ENCODE measurements at regions not wholly inside any gene's neighbourhood (a gene's known extent, or its start where the extent isn't known, plus 50 kb on each side); places are given as distances from the start of the nearest gene placed in this dataset.

DNA sequence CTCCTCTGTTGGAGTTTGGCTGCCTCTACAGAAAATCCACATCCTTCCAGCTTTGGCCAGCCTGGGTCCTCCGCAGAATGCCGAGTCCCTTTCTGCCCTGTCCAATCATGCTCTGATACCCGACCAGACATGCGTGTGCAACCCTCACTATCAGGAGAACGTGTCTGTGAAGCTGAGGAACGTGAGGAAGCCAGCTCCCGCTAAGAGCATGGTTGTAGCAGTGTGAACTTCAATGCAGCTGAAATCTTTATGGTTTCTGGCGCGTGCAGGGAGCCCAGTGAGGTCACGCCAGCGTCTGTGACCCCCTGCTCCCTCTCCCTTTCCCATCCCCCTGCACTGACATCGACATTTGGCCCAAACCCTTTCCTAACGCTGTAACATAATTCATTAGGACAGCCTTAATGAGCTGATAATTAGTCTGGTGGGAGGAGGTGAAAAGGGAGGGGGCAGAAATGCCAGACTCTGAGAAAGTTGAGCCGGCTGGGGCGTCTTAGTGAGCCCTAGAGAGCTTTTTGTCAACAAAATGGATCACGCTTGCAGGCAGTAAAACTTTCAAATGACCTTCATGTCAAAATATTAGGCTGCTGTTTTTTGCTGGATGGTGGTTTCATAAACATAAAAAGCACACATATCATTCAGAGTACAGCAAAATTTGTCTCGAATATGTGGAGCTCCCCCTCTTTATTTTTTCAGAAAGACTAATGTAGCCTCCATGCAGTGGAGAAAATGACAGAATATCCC is 423.3 kb downstream of the QKI start:
- H3K27ac Mint-ChIP-seq (ENCODE audit: unreplicated experiment): no peak overlapping the region
- H3K9me3 Mint-ChIP-seq (ENCODE audit: low read depth, unreplicated experiment): peaks cover 2% of the 10 kb centered on the region
- TF ChIP-seq, protein P1, sequence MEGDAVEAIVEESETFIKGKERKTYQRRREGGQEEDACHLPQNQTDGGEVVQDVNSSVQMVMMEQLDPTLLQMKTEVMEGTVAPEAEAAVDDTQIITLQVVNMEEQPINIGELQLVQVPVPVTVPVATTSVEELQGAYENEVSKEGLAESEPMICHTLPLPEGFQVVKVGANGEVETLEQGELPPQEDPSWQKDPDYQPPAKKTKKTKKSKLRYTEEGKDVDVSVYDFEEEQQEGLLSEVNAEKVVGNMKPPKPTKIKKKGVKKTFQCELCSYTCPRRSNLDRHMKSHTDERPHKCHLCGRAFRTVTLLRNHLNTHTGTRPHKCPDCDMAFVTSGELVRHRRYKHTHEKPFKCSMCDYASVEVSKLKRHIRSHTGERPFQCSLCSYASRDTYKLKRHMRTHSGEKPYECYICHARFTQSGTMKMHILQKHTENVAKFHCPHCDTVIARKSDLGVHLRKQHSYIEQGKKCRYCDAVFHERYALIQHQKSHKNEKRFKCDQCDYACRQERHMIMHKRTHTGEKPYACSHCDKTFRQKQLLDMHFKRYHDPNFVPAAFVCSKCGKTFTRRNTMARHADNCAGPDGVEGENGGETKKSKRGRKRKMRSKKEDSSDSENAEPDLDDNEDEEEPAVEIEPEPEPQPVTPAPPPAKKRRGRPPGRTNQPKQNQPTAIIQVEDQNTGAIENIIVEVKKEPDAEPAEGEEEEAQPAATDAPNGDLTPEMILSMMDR (IDR thresholded peaks at IDR 0.05; ENCODE audit: unreplicated experiment): no peak
- BruUV-seq (replicated peaks): no TSS peak
- CTCF ChIA-PET: no interaction called here
- H3K36me3 Mint-ChIP-seq (ENCODE audit: insufficient read depth, unreplicated experiment): no peaks in the 10 kb centered on the region
- intact Hi-C loops (cut with micrococcal nuclease; ENCODE audit: unreplicated experiment): no loop called here
- no peak for DNase-seq
- H3K27me3 Mint-ChIP-seq (ENCODE audit: unreplicated experiment): peaks cover 5% of the 10 kb centered on the region
- H3K4me1 Mint-ChIP-seq (ENCODE audit: low read depth, unreplicated experiment): no peaks in the 10 kb centered on the region
- H3K4me3 Mint-ChIP-seq (ENCODE audit: low read depth, unreplicated experiment): no peak overlapping the region

DNA sequence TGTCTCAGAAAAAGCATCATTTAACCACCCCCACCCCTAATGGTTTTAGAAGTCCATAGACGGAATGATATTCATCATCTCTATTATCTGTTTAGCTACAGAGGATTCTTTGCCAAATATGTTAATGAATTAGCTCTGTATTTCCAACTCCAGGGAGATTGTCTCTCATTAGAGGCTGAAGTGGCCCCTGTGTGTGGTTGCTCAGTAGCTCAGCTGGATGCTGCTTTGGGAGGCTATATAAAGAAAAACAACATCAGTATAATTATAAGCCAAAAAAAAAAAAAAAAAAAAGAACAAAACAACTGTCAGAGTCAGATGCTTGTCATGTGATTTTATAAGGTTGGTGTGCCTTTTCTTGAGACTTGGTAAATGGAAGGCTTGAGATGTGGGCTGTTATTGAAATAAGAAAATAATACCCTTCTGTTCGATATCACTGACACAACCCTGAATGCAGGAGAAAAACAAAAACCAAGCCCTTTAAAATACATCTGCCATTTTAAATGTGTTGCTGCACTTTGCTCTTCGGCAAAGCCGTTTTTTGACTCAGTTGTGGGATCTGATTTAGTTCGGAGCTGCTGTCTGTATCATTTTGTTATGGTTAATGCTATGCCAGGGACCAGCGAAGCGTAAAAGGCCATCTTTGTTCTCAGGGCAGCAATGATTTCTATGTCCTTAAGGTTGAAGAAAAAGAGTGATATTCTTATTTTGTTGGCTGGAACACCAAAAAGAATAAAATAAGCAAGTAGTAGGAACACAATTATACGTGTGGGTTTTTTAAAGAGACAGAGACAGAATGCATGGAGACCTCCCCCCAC is 422.6 kb downstream of the QKI start:
- Mint-ChIP-seq H3K4me1 (ENCODE audit: low read depth, unreplicated experiment) (no peaks in the 10 kb centered on the region), H3K27ac (ENCODE audit: unreplicated experiment) (no peak overlapping the region), H3K9me3 (ENCODE audit: low read depth, unreplicated experiment) (peaks cover 5% of the 10 kb centered on the region), H3K27me3 (ENCODE audit: unreplicated experiment) (peaks cover 13% of the 10 kb centered on the region), H3K4me3 (ENCODE audit: low read depth, unreplicated experiment) (no peak overlapping the region), H3K36me3 (ENCODE audit: insufficient read depth, unreplicated experiment) (no peaks in the 10 kb centered on the region)
- intact Hi-C loops (cut with micrococcal nuclease; ENCODE audit: unreplicated experiment): no loop called here
- TF ChIP-seq, protein P1 (IDR thresholded peaks at IDR 0.05; ENCODE audit: unreplicated experiment): no peak
- no peak for DNase-seq
- CTCF ChIA-PET: no interaction called here
- BruUV-seq (replicated peaks): no TSS peak

DNA sequence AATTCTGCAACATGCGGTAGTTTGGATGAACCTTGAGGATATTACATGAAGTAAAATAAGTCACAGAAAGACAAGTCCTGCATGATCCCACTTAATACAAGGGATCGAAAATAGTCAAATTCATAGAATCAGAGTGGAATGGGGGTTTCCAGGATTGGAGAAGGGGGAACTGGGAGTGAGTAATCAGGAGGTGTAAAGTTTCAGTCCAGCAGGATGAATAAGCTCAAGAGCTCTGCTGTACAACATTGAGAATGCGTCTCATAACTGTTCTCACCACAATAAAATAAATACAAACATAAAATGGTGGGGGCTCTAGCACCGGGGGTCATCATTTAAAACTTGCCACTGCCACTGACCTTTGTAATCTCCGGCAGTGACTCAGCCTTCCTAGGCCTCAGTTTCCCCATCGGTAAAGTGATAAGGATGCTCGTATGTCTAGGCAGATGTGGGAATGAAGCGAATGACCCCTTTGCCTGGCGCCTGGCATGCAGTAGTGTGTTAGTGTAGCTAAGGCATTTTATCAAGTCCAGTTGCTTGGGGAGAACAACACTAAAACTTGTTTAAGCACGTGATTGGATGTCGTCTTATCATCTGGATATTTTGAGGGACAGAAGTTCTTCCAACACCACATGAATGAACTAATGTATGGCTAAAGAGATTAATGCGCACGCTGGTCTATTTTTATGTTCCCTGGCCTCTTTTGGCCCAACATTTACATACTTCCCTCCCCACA is 421.1 kb downstream of the QKI start:
- Mint-ChIP-seq H3K27me3 (ENCODE audit: unreplicated experiment) (peaks cover 14% of the 10 kb centered on the region), H3K4me1 (ENCODE audit: low read depth, unreplicated experiment) (no peaks in the 10 kb centered on the region), H3K9me3 (ENCODE audit: low read depth, unreplicated experiment) (peaks cover 5% of the 10 kb centered on the region), H3K36me3 (ENCODE audit: insufficient read depth, unreplicated experiment) (no peaks in the 10 kb centered on the region), H3K4me3 (ENCODE audit: low read depth, unreplicated experiment) (no peak overlapping the region), H3K27ac (ENCODE audit: unreplicated experiment) (no peak overlapping the region)
- TF ChIP-seq, protein P1 (IDR thresholded peaks at IDR 0.05; ENCODE audit: unreplicated experiment): no peak
- no TSS peak for BruUV-seq (replicated peaks)
- no peak for DNase-seq
- intact Hi-C loops (cut with micrococcal nuclease; ENCODE audit: unreplicated experiment): no loop called here
- CTCF ChIA-PET: no interaction called here

DNA sequence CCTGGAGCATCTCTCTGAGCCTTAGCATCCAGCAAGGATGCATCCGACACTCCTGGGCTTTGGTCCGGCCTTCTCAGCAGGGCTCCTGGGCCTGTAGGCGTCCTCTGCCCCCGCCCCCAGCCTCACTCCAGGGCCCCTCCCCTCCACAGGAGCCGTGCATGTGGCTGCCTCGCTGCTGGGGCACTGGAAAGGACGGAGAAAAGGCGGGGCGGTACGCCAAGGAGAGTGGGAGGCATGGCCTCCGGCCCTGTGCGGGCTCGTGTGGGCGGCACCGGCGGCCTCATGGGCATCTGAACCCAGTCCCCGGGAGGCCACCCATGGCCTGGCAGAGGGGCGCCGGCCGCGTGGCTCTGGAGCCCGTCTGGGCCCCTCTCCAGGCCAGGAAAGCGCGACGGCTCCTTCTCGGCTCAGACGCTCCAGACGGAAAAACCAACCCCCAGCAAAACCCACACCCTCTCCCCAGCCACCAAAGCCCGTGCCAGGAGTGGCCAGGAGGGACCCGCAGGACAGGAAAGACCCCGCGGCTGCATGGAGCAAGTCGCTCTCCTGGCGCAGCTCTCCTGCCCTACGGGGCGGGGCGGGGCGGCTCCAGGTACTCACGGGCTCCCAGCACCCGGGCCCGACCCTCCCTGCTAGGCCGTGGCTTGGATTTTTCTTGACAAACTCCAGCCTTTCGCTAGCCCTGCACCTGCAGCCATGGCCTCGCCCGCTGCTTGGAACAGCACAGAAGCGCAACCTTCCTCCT is 419.9 kb downstream of the QKI start:
- intact Hi-C loops (cut with micrococcal nuclease; ENCODE audit: unreplicated experiment): no loop called here
- H3K4me1 Mint-ChIP-seq (ENCODE audit: low read depth, unreplicated experiment): no peaks in the 10 kb centered on the region
- DNase-seq: no peak
- BruUV-seq (replicated peaks): no TSS peak
- H3K9me3 Mint-ChIP-seq (ENCODE audit: low read depth, unreplicated experiment): peaks cover 5% of the 10 kb centered on the region
- no peak overlapping the region for H3K27ac Mint-ChIP-seq (ENCODE audit: unreplicated experiment)
- TF ChIP-seq, protein P1 (IDR thresholded peaks at IDR 0.05; ENCODE audit: unreplicated experiment): no peak
- H3K36me3 Mint-ChIP-seq (ENCODE audit: insufficient read depth, unreplicated experiment): no peaks in the 10 kb centered on the region
- peaks cover 19% of the 10 kb centered on the region for H3K27me3 Mint-ChIP-seq (ENCODE audit: unreplicated experiment)
- no peak overlapping the region for H3K4me3 Mint-ChIP-seq (ENCODE audit: low read depth, unreplicated experiment)
- CTCF ChIA-PET: no interaction called here
